DOHH2 (cell line): ENCODE measurements at regions not wholly inside any gene's neighbourhood (a gene's known extent, or its start where the extent isn't known, plus 50 kb on each side); places are given as distances from the start of the nearest gene placed in this dataset.

Source experiments
- CTCF ChIP-seq: fragments of 200-600 bp; sonication (generic); IDR thresholded peaks from one replicate; pipeline ENCODE4 v1.5.1; 2014; ENCODE audit warnings: antibody characterized with exemption, mild to moderate bottlenecking, low read depth, low read length; ENCODE audit not compliant: poor library complexity, severe bottlenecking
- EZH2phosphoT487 ChIP-seq: fragments of 200-600 bp; sonication (generic); IDR thresholded peaks from 2 replicates; pipeline ENCODE4 v1.6.1; 2017; ENCODE audit warnings: borderline replicate concordance, mild to moderate bottlenecking, antibody characterized with exemption, low read length, moderate library complexity, mixed read lengths

DNA sequence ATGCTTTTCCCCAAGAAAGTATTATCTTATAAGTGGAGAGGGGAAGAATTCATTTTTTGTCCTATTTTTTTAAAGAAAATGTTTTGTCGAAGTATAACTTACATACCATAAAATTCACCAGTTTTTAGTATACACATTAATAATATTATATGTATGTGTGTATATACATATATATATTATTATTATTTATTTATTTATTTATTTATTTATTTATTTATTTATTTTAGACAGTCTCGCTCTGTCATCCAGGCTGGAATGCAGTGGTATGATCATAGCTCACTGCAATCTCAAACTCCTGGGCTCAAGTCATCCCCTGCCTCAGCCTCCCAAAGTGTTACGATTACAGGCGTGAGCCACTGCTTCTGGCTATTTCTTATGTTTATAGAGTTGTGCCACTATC is 334.1 kb downstream of the ZNF674 start:
- TF ChIP-seq CTCF (no peak), EZH2phosphoT487 (no peak)
